ENCODE measurements at regions not wholly inside any gene's neighbourhood (a gene's known extent, or its start where the extent isn't known, plus 50 kb on each side); places are given as distances from the start of the nearest gene placed in this dataset.

DNA sequence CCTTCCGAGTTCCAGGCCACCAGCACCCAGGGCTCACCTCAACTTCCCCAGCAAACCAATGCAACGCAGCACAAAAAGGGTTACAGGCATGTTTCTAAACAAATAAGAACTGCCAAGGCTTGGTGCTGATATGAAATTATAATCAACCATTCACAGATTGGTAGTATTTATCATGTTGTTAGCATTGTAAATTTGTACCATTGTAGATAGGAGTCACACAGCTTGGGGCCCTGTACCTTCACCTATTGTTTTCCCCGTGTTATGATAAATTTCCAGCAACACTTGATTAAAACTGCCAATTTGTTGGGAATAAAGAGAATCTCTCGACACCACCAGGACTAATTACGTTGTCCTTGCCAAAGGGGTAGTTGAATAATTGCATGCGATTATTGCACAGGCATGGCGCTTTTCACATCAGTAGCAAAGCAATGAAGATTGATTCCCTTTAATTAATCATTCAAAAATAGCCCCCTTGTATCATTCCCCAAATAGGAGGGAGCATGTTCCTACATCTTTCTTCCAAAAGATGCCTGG is 454.1 kb downstream of the ZNF608 start:
- no peak for DNase-seq

DNA sequence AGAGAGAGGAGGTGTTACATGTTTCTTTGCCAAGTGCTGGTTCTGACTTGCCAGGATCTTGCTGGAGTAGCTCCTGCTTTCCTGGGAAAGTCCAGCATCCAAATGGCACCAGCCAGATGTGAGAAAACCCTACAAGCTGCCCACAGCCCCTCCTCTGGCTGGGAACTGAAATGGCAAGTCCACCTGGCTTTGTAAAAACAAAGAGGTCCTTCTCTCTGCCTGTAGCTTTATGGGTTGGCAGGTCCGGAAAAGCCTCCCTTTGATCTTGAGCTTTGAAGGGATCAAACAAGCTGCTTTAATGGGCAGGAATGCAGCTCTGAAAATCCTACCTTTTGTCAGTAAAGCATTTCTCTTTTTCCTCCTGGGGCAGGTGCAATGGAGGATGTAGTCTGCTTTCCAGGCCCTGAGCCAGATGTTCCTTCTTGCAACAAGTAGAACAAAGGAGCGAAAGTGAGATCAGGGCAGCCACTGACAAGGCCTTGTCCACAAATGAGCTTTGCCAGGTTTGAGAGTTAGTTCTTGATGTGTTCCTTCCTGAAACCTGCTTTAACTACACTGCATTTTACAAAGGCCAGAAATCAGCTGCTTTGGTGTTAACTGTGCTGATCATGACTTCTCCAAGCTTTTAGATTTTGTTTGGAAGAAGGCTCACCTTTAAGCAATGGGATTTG is 456.7 kb downstream of the ZNF608 start:
- DNase-seq: no peak

- no peak for DNase-seq
Observed at GRCh38 chr5:124289130-124289529, 457.3 kb downstream of the ZNF608 start.

DNA sequence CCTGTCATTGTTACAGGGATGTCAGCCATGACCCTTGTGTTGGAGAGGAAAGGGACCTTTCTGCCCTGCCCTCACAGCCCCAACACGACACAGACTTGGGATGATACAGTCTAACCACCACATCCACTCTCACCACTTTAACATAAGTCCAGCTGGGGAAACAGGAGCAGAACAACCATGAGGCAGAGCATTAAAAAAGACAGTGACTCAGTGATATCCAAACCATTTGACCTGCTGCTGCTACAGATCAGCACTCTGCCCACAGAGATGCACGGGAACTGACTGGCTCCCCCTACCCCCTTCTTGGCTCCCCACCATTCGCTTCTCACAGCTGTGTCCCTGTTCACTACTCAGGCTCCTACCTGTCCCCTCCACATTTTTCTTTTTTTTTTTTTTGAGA is 458.6 kb downstream of the ZNF608 start:
- DNase-seq: no peak

DNA sequence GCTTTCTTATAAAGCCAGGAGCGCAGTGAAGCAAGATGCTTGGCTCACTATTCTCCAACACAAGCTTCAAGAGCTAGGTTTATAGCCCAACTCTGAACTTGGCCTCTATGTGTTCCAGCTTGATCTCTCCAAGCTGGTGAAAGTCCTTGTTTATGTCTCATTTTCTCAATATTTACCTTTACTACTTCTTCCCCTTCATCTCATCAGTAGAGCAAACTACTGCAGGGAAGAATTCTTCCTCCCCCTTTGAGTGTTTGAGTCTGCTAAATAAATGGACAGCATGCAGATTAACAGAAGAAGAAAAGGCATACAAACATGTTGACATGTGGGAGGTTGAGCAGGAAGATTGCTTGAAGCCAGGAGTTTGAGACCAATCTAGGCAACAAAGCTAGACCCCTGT is 460.7 kb downstream of the ZNF608 start:
- no peak for DNase-seq

DNA sequence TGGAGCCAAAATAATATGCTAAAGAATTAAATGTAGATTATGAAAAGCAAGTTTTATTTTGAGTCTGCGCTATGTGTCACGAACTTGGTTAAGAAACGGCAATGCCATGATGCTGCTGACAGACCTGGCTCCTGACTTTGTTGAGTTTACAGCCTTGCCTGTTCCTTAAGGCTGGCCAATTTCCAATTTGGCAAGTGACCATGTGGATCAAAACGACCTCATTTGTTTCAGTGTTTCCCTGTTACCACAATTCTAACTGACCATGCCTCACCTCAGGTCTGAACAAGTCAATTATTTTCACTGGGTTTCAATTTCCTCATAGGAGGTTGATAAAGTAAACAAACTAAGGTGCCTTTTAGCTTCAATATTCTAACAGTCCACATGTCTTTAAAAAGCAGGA is 461.4 kb downstream of the ZNF608 start:
- no peak for DNase-seq

GRCh38 chr5:124283031-124283430 is 463.4 kb downstream of the ZNF608 start:
- no peak for DNase-seq

- no peak for DNase-seq
Observed at GRCh38 chr5:124280079-124280478, 466.4 kb downstream of the ZNF608 start.

- DNase-seq: no peak
Observed at GRCh38 chr5:124279146-124279876, 467.1 kb downstream of the ZNF608 start.

DNA sequence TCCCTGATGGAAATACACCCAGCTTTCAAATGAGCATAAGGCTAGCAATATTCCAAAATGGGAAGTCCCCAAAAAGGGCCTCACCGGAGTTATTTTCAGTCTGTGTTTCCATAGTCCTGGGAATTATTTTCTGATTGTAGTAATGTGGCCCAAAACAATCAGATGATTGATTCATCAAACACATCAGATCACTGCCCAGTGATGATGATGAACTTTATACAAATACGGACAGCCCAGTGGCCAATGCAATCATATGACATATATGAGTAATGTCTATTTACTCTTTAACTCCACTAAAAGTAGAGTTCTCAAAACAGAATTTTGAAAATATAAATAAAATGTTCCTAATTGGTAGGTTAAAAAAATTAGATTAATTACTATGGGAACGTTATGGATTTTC is 467.8 kb downstream of the ZNF608 start:
- DNase-seq: no peak

DNA sequence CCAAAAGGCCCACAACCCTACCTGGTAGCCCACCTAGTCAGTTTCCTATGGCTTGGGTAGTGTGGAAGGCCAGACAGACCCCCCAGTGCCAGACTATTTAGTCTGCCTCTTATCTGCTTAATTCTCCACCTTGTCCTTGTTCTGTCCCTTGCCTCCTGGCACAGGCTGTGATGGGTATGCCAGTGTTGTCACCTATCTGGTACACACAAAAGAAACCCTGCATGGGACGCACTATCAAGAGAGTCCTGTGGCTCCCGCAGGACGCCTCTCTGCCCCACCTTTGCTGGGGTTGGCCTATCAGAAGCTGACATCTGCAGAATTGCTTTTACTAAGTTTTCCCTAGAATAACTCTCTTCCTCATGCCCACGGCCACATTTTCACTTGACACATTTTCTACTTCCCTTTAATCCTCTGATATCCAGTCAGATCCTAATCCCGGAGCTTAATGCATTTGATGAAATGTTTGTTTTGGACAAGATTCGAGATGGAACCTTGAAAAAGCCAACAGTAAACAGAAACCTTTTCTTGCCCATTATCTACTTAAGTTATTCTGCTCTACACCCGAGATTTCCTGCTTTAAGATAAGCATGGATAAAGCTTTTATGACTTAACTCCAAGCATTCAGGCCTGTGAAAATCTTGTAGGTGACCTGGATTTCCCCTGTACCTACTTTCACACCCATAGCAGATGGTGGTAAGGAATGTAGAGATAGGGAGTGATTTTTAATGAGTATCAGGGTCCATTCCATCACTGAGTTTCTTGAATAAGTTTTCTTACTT is 468.5 kb downstream of the ZNF608 start:
- no peak for DNase-seq

GRCh38 chr5:124276166-124276565 is 470.3 kb downstream of the ZNF608 start:
- DNase-seq: no peak

DNA sequence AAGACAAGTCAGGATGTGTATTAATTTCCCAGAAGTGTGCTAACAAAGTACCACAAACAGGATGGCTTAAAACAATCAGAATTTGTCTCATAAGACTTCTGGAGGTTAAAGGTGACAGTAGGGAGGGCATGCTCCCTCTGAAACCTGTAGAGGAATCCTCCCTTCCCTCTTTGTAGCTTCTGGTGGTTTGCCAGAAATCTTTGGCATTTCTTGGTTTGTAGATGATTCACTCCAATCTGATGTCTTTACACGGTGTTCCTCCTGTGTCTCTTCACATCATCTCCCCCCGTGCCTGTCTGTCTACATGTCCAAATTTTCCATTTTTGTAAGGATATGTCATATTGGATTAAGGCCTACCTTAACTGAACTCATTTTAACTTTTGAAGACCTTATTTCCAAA is 471.5 kb downstream of the ZNF608 start:
- DNase-seq: no peak

DNA sequence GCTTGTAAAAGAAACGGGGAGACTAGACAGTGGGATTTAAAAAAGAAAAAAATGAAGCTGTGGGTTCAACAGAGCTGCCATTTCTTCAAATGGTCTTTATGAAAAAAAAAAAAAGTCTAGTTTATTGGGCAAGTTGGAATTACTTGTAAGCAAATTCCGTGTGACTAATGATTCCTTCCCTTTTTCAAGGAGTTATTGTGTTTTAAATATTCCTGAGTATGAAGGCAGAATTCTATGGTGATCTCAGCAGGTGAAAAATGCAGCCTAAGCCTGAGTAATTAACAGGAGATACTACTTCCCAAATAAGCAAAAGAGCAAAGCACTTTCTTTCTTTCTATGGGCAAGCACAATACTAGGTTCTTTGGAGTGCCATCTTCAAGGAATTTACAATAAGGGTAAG is 481.9 kb downstream of the ZNF608 start:
- DNase-seq: no peak

DNA sequence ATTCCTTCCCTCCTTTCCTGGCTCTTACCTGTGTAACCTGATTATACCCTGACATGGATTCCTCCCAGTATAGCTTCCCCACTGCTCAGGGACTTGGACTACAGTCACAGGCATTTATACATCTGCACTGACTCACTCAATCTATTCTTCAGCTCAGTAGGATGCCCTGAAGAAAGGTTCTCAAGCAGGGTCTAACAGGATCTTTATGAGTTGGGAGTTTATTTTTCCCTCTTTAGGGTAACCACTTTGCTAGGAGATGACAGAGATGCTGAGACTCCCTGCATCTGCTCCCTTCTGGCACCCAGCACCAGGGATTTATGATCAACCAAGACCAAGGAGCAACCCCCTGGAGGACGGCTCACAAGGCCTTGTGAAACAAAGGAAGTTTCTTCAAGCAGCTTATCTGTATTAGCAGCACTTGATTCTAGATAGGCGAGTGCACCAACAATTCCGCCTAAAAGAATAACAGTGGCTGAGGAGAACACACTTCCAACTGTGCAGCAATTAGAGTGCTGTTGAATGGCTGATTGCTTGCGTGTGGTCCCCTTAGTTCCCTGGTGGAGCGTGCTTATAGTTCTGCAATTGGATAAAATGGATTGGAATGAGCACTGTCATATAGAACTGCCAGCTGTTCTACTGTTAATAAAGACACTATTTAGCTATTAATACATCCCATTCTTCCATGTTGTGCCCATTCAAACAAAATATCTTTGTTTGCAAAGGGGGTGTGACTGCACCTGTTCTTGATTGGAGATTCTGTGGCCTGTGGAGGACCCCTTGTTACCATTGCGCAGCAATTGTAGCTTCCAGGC is 482.6 kb downstream of the ZNF608 start:
- DNase-seq: no peak

GRCh38 chr5:124262991-124263571 is 483.4 kb downstream of the ZNF608 start:
- DNase-seq: no peak

DNA sequence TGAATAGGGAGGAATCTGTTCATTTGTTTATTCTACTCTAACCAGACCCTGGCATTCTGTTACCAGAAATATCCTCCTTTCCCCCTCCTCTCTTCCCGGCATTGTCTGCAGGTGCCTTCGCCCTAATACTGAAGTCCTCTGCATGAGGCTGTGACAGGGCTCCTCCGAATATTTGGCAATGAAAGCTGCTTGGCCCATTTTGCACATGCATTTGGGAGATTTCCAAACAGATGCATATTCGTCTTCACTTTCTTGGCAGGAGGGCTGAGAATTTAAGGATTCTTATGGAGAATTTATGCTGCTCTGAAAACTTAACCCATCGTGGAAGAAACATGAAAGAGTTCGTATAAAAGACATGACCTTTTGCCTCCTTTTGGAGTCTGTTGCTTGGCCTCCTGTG is 484.0 kb downstream of the ZNF608 start:
- DNase-seq: no peak

DNA sequence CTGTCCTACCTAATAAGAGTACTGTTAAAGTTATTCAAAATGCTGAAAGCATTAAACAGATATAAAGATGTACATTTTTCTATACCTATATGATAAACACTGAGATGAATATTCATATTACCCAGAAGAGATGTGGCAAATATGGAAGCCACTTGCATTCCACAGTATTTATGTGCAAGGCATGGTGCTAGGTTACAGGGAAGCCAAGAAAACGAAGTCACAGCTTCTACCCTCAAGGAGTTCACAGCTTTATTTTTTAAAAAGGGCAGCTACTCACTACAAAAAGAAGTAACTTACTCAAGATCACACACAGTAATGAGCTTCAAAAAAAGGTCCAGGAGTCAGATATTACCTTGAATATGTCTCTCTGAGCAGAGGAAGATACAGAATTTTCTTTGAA is 484.6 kb downstream of the ZNF608 start:
- no peak for DNase-seq

DNA sequence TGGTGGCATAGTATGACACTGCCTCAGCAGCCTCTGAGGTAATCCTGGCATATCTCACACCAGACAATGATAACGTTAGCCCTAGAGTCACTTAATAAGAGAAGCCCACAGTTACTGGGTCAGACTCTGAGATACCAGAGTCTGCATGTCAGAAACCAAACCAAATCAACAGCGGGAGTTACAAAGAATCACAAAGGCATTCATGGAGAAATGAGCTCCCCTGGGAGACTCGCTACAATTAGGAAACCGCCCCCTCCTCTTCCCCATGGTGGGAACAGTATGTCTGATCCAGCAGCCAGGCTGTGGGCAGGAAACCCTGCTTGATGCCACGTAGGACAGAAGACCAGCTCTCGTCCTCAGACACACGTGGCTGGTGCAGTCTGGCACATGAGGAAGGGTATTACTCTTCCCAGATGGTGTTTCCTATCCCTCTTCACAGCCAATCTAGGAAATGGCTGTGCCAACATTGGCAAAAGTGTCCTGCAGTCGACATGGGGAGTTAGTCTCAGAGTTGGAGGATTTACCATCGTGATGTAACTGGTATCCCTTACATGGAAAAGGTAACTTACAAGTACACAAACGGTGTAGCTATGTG is 485.4 kb downstream of the ZNF608 start:
- no peak for DNase-seq

DNA sequence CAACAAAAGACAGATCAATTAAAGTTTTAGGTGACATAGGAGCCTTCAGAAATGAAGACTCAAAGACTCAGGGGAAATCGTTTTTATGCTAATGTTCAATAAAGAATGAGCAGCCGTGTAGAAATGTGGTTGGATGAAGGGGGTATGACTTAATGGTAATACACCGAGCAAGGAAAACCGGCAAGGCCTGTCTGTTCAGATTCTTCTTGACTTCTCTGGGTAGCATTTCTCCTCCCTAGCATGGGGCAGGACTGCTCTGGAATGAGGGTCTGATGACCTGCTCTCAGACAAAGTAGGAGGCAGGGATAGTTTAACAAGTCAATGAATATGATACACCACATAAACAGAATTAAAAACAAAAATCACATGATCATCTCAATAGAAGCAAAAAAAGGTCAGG is 487.4 kb downstream of the ZNF608 start:
- DNase-seq: no peak

- DNase-seq: no peak
Observed at GRCh38 chr5:124257048-124257447, 489.4 kb downstream of the ZNF608 start.

DNA sequence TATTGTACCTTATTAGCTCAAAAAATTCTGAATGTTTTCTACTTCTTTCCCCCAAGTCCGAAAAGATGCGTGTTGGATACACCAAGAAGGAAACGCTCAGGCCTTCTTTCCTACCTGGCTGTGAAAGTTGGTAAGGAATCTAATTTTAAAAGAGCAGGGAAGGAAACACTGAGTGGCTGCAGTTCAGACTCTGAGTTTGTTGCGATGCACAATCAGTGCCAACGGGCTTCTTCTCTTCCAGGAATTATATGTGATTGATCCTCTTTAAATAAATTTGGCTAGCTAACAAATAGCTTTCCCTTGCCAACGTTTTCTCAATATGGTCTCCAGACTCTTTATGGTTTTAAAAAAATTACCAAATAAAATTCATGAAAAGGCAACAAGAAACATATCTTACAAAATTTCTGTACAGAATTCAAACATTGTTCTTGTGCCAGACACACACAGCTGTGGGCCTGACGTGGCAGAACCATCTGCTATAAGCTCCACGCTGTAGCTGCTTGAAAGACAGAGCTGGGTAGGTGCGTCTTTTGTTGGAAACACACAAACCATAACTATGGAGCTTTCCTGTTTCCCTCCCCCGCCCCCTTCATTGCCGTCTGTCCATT is 493.1 kb downstream of the ZNF608 start:
- no peak for DNase-seq

Data from effector CD4-positive, alpha-beta T cell (primary cell).